GM18499 (cell line): ENCODE measurements at regions not wholly inside any gene's neighbourhood (a gene's known extent, or its start where the extent isn't known, plus 50 kb on each side); places are given as distances from the start of the nearest gene placed in this dataset.
A peak's percentile ranks its signal among the peaks of the same experiment; 100 is the strongest.

ENCODE experiments used
- ATAC-seq: cut with Tn5 transposase; IDR thresholded peaks from one replicate; pipeline ENCODE4 v1.9.1; 2021; ENCODE audit warnings: moderate number of reproducible peaks; ENCODE audit not compliant: insufficient read depth, unreplicated experiment

DNA sequence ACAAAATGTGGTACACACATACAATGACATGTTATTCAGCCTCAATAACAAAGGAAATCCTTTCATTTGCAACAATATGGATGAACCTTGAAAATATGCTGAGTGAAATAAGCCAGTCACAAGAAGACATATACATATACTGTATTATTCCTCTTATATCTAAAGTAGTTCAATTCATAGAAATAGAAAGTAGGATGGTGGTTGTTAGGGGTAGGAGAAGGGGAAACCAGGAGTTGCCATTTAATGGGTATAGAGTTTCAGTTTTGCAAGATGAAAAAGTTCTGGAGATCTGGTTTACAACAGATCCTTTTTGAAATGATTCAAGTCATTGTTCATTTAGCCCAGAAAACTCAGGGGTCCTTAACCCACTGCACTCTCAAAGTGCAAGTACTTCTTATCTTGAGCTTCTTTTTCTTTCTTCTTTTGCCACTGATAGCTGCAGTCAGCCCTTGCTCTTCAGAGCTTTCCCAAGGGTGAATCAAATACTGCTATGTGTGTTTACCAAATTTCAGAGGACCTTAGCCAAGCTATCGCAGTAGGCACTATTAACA lies 208.0 kb upstream of the EOMES start:
- no peak for ATAC-seq

- no peak for ATAC-seq
Measured at GRCh38 chr3:27935492-27935891, 213.4 kb upstream of the EOMES start.

GRCh38 chr3:27939521-27939920 lies 217.4 kb upstream of the EOMES start:
- no peak for ATAC-seq

GRCh38 chr3:27939940-27940339 lies 217.8 kb upstream of the EOMES start:
- ATAC-seq = no peak

- ATAC-seq = no peak
Measured at GRCh38 chr3:27943106-27943505, 221.0 kb upstream of the EOMES start.

DNA sequence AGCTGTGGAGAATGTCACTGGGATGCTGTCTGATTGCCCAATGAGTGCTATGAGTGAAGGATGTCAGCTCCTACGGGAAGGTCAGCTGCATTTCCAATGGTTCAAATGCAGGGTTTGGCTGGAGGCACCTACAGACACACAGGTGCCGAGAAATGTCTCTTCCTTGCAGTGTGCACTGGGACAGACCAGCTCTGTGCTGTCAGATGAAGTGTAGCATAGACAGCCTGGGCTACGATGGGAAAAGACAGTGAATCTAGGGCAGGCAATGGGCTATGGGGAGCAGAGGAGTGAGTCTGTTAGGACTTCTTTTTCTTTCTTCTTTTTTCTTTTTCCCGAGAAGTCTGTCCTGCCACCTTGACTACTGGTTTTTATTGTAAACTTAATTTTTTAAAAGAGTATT lies 223.1 kb upstream of the EOMES start:
- no peak for ATAC-seq

DNA sequence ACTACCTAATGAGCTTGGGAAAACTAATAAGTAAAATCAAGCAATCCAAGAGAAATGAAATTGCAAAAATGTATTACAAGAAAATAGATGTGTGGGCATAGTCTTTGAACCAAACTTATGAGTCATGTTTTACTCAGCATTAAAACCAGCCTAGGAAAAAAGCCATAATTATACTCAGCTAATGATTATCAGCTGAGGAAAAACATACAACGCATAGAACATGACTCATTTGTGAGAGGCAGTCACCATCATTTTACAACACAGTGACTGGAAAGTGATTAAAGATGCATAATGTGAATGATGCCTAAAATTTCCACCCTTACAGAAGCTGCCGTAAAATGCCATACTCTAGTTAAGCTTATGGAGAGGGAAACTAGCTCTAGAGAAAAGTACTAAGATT lies 238.0 kb upstream of the EOMES start:
- no peak for ATAC-seq

DNA sequence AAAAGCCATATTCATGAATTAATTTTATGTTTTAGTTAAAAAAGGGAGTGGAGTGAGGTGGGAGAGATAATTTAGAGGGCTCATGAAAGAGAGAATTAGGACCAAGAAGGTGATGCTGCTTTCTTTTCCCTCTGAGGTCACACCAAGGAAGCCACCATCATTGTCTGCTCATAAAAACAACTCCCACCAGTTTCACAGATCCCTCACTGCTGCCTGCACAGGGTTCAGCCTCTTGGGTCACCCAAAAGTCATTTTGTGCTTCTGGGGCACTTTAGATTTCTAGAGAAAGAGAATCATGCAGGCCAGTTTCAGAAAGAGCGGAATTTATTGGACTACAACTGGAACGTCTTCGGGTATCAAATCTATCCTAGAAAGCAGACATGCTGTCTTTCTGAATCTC lies 241.4 kb upstream of the EOMES start:
- ATAC-seq = no peak

- no peak for ATAC-seq
Measured at GRCh38 chr3:27971600-27971999, 249.5 kb upstream of the EOMES start.

DNA sequence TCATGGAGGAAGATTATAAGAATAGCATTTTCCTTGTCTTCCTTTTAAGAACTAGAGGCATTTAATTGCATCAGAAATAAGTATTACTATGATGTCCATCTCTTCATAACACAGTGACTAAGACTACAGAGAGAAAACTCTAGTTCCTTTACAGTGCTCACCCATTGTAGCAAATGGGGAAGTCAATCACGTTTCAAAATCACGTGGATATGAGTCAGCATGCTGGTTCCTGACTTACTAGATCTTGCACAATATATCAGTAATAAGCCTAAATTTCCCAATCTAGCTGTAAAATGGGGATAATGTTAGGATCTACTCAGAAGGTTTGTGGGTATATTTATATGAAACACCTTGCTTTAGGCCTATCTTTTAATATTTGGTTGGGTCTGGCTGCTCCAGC lies 254.8 kb upstream of the EOMES start:
- ATAC-seq = peak; percentile 42

GRCh38 chr3:27978440-27978839 lies 256.3 kb upstream of the EOMES start:
- ATAC-seq = no peak

- ATAC-seq = no peak
Measured at GRCh38 chr3:27985369-27986035, 255.9 kb upstream of the CMC1 start.

- ATAC-seq = no peak
Measured at GRCh38 chr3:27986234-27986879, 255.1 kb upstream of the CMC1 start.

GRCh38 chr3:27990324-27990723 lies 251.1 kb upstream of the CMC1 start:
- ATAC-seq = no peak

GRCh38 chr3:27990837-27991236 lies 250.6 kb upstream of the CMC1 start:
- ATAC-seq = no peak

DNA sequence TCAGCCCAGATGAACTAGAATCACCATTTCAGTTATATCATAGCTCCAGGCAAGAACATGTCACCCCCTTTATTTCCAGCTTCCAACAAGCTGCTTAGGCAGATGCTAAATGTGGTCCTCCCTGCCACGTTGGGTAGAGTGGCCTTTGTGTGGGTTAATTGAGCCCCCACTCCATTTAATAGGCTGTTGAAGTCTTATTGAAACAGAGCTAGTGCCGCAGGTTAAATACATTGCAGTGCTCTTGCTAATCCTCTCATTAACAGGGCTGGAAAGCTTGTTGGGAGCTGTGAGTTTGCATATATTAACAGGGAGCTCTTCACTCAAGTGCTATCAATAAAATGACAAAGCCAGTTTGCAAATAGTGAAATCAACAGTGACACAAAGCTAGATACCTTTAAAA lies 248.4 kb upstream of the CMC1 start:
- ATAC-seq = no peak

- ATAC-seq = no peak
Measured at GRCh38 chr3:28000608-28001007, 240.8 kb upstream of the CMC1 start.

- no peak for ATAC-seq
Measured at GRCh38 chr3:28008235-28008634, 233.2 kb upstream of the CMC1 start.

- no peak for ATAC-seq
Measured at GRCh38 chr3:28012830-28013229, 228.6 kb upstream of the CMC1 start.

DNA sequence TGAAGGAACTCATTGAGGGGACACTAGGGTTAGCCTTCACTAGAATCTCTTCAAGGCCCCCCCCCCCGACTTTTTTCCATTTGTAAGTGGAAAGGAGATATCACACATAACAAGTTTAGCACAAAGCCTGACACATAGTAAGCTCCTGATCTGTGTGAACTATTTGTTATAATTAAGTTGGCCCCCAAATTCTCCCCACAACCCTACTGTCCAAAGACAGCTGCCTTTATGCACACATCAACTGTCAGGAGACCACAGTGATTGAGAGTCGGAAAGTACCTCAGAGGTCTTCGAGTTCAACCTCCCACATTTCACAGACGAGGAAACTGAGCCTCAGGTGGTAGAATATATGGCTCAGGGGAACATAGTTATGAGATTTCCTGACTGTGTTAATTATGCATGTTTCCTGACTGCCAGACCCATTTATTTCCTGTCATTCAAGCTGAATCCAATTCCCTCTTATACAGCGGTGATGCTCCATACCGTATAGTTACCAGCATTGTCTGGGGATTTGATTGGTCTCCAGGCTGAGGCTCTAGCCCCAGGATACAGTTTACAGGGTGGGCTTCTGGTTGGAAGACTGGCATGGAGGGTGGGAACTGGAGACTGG lies 227.4 kb upstream of the CMC1 start:
- no peak for ATAC-seq

GRCh38 chr3:28018925-28019718 lies 222.3 kb upstream of the CMC1 start:
- no peak for ATAC-seq
